ENCODE measurements at regions not wholly inside any gene's neighbourhood (a gene's known extent, or its start where the extent isn't known, plus 50 kb on each side); places are given as distances from the start of the nearest gene placed in this dataset.

DNA sequence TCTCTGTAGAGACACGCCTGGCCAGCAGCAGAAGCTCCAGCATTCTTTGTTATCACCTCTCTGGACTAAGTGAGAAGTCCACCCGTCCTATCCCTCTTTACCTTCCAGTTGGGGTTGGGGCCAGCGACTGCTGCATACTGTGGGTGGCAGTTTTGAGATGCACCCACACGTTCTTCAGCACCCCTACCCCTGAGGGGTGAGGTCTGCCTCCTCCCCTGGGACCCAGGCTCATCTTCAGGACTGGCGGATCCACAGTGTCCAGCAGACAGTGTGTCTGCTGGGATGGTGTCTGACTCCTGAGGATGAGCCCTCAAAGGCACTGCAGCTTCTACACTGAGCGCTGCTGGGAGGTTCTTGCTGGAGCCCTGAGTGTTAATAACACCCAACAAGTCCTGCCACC, 78.8 kb downstream of the GADD45G start:
- DNase-seq (no peak), ATAC-seq (ENCODE audit: low read depth) (no peak)
- ChIA-PET POLR2A (interaction anchor here (0.7 kb wide), 1 partner anchor 13 kb away, joined by 5 read pairs; no protein-coding TSS in a partner anchor), CTCF (no interaction called here)
- Mint-ChIP-seq H3K36me3 (ENCODE audit: low read depth) (no peaks in the 10 kb centered on the region), H3K4me3 (no peak overlapping the region), H3K9me3 (no peaks in the 10 kb centered on the region), H3K27me3 (peaks cover 7% of the 10 kb centered on the region), H3K27ac (no peak overlapping the region), H3K4me1 (peaks cover 4% of the 10 kb centered on the region)
- no peak for TF ChIP-seq CTCF (IDR thresholded peaks at IDR 0.05)
- intact Hi-C loops (cut with micrococcal nuclease): no loop called here

GRCh38 chr9:89684218-89684617, 79.4 kb downstream of the GADD45G start:
- TF ChIP-seq CTCF (IDR thresholded peaks at IDR 0.05): no peak
- DNase-seq (no peak), ATAC-seq (ENCODE audit: low read depth) (no peak)
- H3K4me1 Mint-ChIP-seq: peaks cover 4% of the 10 kb centered on the region
- no peaks in the 10 kb centered on the region for H3K9me3 Mint-ChIP-seq
- H3K27ac Mint-ChIP-seq: no peak overlapping the region
- H3K27me3 Mint-ChIP-seq: peaks cover 7% of the 10 kb centered on the region
- intact Hi-C loops (cut with micrococcal nuclease): no loop called here
- CTCF ChIA-PET: no interaction called here
- no peak overlapping the region for H3K4me3 Mint-ChIP-seq
- no peaks in the 10 kb centered on the region for H3K36me3 Mint-ChIP-seq (ENCODE audit: low read depth)
- POLR2A ChIA-PET: no interaction called here

GRCh38 chr9:89684912-89685636, 80.3 kb downstream of the GADD45G start:
- DNase-seq: no peak
- CTCF ChIA-PET: no interaction called here
- intact Hi-C loops (cut with micrococcal nuclease): no loop called here
- ATAC-seq (ENCODE audit: low read depth): no peak
- peaks cover 7% of the 10 kb centered on the region for H3K27me3 Mint-ChIP-seq
- TF ChIP-seq CTCF (IDR thresholded peaks at IDR 0.05): no peak
- no peaks in the 10 kb centered on the region for H3K9me3 Mint-ChIP-seq
- H3K4me3 Mint-ChIP-seq: no peak overlapping the region
- POLR2A ChIA-PET: no interaction called here
- no peak overlapping the region for H3K27ac Mint-ChIP-seq
- peaks cover 4% of the 10 kb centered on the region for H3K4me1 Mint-ChIP-seq
- no peaks in the 10 kb centered on the region for H3K36me3 Mint-ChIP-seq (ENCODE audit: low read depth)

DNA sequence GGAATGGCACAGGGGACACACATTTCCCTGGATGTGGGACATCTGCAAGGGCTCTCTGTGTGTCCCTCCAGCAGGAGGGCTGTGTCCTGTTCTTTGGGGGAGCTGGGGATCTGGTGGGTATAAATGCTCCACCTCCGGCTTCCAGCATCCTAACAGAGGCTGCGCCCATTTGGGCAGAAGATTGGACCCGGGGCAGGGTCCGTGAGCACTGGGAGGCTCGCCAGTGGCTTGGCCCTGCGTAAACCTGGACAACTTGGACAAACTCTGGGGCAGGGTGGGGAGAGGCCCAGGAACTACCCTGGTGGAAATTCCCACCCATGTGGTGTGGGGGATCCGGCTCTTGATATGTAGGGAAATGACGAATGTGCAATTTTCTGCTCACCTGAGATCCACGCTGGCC, 80.9 kb downstream of the GADD45G start:
- Mint-ChIP-seq H3K4me3 (no peak overlapping the region), H3K9me3 (no peaks in the 10 kb centered on the region), H3K27ac (no peak overlapping the region), H3K4me1 (peaks cover 3% of the 10 kb centered on the region), H3K36me3 (ENCODE audit: low read depth) (no peaks in the 10 kb centered on the region), H3K27me3 (peaks cover 7% of the 10 kb centered on the region)
- ChIA-PET CTCF (no interaction called here), POLR2A (no interaction called here)
- intact Hi-C loops (cut with micrococcal nuclease): no loop called here
- ATAC-seq (ENCODE audit: low read depth) (no peak), DNase-seq (no peak)
- TF ChIP-seq CTCF (IDR thresholded peaks at IDR 0.05): no peak

DNA sequence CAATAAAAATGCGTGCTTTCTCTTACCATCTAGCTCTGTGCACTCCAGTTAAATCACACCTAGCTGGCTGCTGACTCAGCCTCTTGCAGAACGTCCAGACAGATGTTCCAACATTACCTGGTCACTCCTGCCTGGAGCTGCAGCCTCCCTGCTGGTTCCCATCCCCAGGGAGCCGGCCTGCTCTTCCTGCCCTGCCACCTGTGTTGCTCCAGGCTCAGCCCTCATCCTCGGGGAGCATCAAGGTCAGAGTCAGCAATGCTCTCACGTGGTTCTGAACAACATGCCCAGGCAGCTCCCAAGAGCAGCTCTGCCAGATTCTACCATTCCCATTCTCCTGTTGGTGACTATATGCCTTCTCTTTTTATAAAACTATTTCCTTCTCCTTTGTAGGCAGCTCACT, 81.3 kb downstream of the GADD45G start:
- intact Hi-C loops (cut with micrococcal nuclease): no loop called here
- CTCF ChIA-PET: no interaction called here
- no peak for TF ChIP-seq CTCF (IDR thresholded peaks at IDR 0.05)
- H3K36me3 Mint-ChIP-seq (ENCODE audit: low read depth): no peaks in the 10 kb centered on the region
- H3K4me1 Mint-ChIP-seq: peaks cover 6% of the 10 kb centered on the region
- no peak for ATAC-seq (ENCODE audit: low read depth)
- DNase-seq: no peak
- no peak overlapping the region for H3K27ac Mint-ChIP-seq
- POLR2A ChIA-PET: no interaction called here
- H3K27me3 Mint-ChIP-seq: peaks cover 7% of the 10 kb centered on the region
- H3K4me3 Mint-ChIP-seq: no peak overlapping the region
- no peaks in the 10 kb centered on the region for H3K9me3 Mint-ChIP-seq

Measured in activated B cell treated with CpG ODN at 0.5 μM for 24 hours (primary cell).